ENCODE measurements at regions not wholly inside any gene's neighbourhood (a gene's known extent, or its start where the extent isn't known, plus 50 kb on each side); places are given as distances from the start of the nearest gene placed in this dataset.
A peak's percentile ranks its signal among the peaks of the same experiment; 100 is the strongest.

DNA sequence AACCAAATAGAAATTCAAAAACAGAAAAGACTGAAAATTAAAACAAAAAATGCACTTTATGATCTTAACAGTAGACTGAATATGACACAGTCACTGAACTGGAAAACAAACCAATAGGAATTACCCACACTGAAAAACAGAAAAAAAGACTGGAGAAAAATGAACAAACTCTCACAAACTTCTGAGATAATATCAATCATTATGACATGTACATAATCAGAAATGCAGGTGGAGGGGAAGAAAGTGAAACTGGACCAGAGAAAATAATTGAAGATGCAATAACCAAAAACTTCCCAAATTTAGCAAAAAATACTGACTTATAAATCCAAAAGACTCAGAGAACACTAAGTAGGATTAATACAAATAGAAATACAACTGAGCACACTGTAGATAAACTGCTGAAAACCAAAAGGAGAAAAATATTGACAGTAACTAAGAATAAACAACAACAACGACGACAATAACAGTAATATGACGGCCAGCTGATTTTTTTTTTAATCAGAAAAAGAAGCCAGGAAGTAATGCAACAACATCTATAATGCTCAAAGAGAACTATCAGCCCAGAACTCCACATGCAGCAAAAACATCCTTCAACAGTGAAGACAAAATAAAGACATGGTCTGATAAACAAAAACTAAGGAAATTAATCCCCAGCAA is 108.1 kb downstream of the ZFAND4 start:
- no peaks in the 10 kb centered on the region for H3K36me3 ChIP-seq (ENCODE audit: insufficient read depth, low read length)
- DNase-seq (ENCODE audit: insufficient read length, low spot score, missing footprints) = no peak
- no peak overlapping the region for H3K27ac ChIP-seq (ENCODE audit: low read depth, low read length)
- H3K4me3 ChIP-seq (ENCODE audit: insufficient read depth, low read length) = no peak overlapping the region
- H3K9me3 ChIP-seq (ENCODE audit: low read depth, low read length) = no peaks in the 10 kb centered on the region
- H3K4me1 ChIP-seq (ENCODE audit: insufficient read depth, low read length) = no peaks in the 10 kb centered on the region
- H4K20me1 ChIP-seq (ENCODE audit: insufficient read depth, low read length) = peaks cover 8% of the 10 kb centered on the region
- H3K4me2 ChIP-seq (ENCODE audit: insufficient read depth, low read length) = no peak overlapping the region
- no peak overlapping the region for H2AFZ ChIP-seq (ENCODE audit: low read length)
- no peaks in the 10 kb centered on the region for H3K27me3 ChIP-seq (ENCODE audit: insufficient read depth, low read length)
- TF ChIP-seq, protein P1, sequence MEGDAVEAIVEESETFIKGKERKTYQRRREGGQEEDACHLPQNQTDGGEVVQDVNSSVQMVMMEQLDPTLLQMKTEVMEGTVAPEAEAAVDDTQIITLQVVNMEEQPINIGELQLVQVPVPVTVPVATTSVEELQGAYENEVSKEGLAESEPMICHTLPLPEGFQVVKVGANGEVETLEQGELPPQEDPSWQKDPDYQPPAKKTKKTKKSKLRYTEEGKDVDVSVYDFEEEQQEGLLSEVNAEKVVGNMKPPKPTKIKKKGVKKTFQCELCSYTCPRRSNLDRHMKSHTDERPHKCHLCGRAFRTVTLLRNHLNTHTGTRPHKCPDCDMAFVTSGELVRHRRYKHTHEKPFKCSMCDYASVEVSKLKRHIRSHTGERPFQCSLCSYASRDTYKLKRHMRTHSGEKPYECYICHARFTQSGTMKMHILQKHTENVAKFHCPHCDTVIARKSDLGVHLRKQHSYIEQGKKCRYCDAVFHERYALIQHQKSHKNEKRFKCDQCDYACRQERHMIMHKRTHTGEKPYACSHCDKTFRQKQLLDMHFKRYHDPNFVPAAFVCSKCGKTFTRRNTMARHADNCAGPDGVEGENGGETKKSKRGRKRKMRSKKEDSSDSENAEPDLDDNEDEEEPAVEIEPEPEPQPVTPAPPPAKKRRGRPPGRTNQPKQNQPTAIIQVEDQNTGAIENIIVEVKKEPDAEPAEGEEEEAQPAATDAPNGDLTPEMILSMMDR (IDR thresholded peaks at IDR 0.05; ENCODE audit: extremely low read depth, low read depth, low read length) = no peak
- peaks cover 2% of the 10 kb centered on the region for H3K79me2 ChIP-seq (ENCODE audit: insufficient read depth, low read length)

DNA sequence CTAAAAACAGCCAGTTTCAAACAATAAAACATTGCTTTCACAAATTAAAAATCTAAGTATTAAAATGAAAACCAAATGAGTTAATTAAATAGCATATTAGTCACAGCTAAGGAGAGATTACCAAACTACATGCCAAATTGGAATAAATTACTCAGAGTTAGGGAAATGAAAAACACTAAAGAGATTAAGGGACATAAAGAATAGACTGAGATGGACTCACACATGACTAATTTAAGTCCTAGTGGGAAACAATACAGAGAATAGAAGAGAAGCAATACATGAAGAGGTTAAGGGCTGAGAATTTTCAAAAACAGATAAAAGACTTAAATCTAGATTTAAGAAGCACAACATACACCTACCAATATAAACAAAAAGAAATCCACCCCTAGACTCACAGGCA is 110.6 kb downstream of the ZFAND4 start:
- Histone ChIP-seq H4K20me1 (ENCODE audit: insufficient read depth, low read length) (peaks cover 6% of the 10 kb centered on the region), H3K27me3 (ENCODE audit: insufficient read depth, low read length) (no peaks in the 10 kb centered on the region), H3K9me3 (ENCODE audit: low read depth, low read length) (no peaks in the 10 kb centered on the region), H3K27ac (ENCODE audit: low read depth, low read length) (no peak overlapping the region), H3K4me2 (ENCODE audit: insufficient read depth, low read length) (no peak overlapping the region), H3K79me2 (ENCODE audit: insufficient read depth, low read length) (peaks cover 7% of the 10 kb centered on the region), H3K4me1 (ENCODE audit: insufficient read depth, low read length) (no peaks in the 10 kb centered on the region), H2AFZ (ENCODE audit: low read length) (no peak overlapping the region), H3K4me3 (ENCODE audit: insufficient read depth, low read length) (no peak overlapping the region), H3K36me3 (ENCODE audit: insufficient read depth, low read length) (no peaks in the 10 kb centered on the region)
- peak; percentile 15 for DNase-seq (ENCODE audit: insufficient read length, low spot score, missing footprints)
- TF ChIP-seq, protein P1 (IDR thresholded peaks at IDR 0.05; ENCODE audit: extremely low read depth, low read depth, low read length) = no peak

DNA sequence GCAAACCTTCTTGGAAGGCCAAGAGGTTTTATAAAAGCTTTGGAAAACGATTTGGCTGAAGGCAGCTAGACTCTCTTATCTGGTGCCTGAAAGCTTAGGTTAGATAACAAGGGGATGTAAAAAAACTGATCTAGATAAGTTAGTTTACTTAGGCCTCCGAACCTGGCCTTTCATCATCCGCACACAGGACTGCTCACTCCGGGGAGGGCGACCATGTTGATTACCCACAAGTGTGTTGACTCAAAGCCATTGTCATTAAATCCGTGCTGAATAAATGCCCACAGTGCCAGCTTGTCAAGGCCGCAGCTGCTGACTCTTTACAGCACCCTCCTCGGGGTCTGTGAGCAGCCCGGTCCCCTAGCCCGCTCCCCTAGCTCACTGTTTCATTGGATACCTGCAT is 112.3 kb downstream of the ZFAND4 start:
- TF ChIP-seq, protein P1 (IDR thresholded peaks at IDR 0.05; ENCODE audit: extremely low read depth, low read depth, low read length) = no peak

DNA sequence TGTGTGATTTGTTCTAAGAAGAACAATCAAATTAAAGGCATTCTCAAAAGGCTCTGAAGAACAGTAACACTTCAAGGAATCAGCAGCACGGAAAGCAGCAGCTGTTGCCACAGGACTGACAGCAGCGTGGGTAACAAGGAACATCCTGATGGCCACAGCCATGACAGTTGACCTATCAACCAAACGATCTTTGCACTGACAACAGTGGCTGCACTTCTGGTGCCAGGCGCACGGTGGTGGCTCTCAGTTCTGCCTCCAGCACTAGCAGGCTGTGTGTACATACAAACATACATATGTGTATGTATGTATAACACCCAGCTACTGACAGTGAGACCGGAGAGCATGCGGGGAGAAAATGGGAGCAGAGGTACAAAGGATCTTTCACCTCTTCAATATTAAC is 114.1 kb downstream of the ZFAND4 start:
- no peak for DNase-seq (ENCODE audit: insufficient read length, low spot score, missing footprints)
- H3K9me3 ChIP-seq (ENCODE audit: low read depth, low read length) = no peaks in the 10 kb centered on the region
- TF ChIP-seq, protein P1 (IDR thresholded peaks at IDR 0.05; ENCODE audit: extremely low read depth, low read depth, low read length) = no peak
- H3K4me2 ChIP-seq (ENCODE audit: insufficient read depth, low read length) = no peak overlapping the region
- H3K36me3 ChIP-seq (ENCODE audit: insufficient read depth, low read length) = no peaks in the 10 kb centered on the region
- H4K20me1 ChIP-seq (ENCODE audit: insufficient read depth, low read length) = peaks cover 8% of the 10 kb centered on the region
- H3K4me1 ChIP-seq (ENCODE audit: insufficient read depth, low read length) = no peaks in the 10 kb centered on the region
- no peaks in the 10 kb centered on the region for H3K27me3 ChIP-seq (ENCODE audit: insufficient read depth, low read length)
- peaks cover 7% of the 10 kb centered on the region for H3K79me2 ChIP-seq (ENCODE audit: insufficient read depth, low read length)
- H3K4me3 ChIP-seq (ENCODE audit: insufficient read depth, low read length) = no peak overlapping the region
- no peak overlapping the region for H2AFZ ChIP-seq (ENCODE audit: low read length)
- H3K27ac ChIP-seq (ENCODE audit: low read depth, low read length) = no peak overlapping the region

More for the DNA sequence above, 112.3 kb downstream of the ZFAND4 start:
- Histone ChIP-seq H3K4me2 (ENCODE audit: insufficient read depth, low read length) (no peak overlapping the region), H4K20me1 (ENCODE audit: insufficient read depth, low read length) (peaks cover 7% of the 10 kb centered on the region), H3K36me3 (ENCODE audit: insufficient read depth, low read length) (no peaks in the 10 kb centered on the region), H3K9me3 (ENCODE audit: low read depth, low read length) (no peaks in the 10 kb centered on the region), H3K27me3 (ENCODE audit: insufficient read depth, low read length) (no peaks in the 10 kb centered on the region), H3K79me2 (ENCODE audit: insufficient read depth, low read length) (peaks cover 7% of the 10 kb centered on the region), H3K4me1 (ENCODE audit: insufficient read depth, low read length) (no peaks in the 10 kb centered on the region), H3K27ac (ENCODE audit: low read depth, low read length) (no peak overlapping the region), H3K4me3 (ENCODE audit: insufficient read depth, low read length) (no peak overlapping the region), H2AFZ (ENCODE audit: low read length) (no peak overlapping the region)
- DNase-seq (ENCODE audit: insufficient read length, low spot score, missing footprints) = no peak

Data from osteoblast (primary cell).